ENCODE measurements at regions not wholly inside any gene's neighbourhood (a gene's known extent, or its start where the extent isn't known, plus 50 kb on each side); places are given as distances from the start of the nearest gene placed in this dataset.

DNA sequence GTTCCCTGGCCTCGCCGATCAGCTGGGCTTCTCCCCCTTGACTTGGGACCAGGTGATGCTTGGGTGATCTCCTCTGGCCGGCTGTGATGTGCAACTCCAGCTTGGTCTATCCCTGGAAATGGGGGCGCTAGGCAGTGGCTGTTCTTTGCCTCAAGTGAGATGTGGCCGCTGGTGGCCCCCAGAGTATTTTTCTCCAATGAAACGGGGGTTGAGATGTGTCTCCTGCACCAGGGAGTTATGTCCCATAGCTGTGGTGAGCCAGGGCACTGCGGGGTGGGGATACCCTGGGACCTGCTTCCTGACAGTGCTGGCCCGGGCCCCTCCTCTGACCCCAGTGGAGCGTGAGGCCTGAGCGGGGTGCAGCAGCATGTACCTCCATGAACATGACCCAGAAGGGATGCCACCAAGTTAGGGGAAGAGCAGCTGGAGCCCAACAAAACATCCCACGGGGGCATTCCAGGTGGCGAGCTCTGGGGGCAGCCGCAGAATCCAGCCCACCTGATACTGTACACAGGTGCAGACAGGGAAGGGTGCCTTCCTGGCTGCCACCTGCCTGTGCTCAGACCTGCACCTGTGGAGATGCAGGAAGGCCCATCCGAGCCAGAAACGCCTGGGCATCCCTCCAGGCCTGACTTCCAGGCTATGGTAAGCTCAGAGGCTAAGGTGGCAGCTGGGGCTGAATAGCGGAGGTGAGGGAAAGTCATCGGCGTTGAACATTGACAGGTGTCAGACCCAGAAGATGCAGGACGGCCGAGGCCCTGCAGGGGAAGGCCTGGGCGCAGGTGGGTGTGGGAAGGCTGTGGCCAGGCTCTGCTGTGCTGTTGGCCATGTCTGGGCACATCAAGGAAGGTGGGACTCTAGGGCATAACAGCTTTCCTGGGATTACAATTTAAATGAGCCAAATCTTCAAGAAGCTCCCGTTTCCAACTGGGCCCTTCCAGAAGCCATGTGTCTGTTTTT, 97.3 kb downstream of the CTTN start:
- H2BK15ac ChIP-seq (ENCODE audit: low read depth, low read length) = no peak overlapping the region
- H3K79me2 ChIP-seq (ENCODE audit: insufficient read depth, low read length) = no peaks in the 10 kb centered on the region
- no peak overlapping the region for H3K4ac ChIP-seq (ENCODE audit: low read depth, low read length)
- H3K4me2 ChIP-seq (ENCODE audit: insufficient read depth, insufficient read length, low read length) = no peak overlapping the region
- no peaks in the 10 kb centered on the region for H3K4me1 ChIP-seq (ENCODE audit: insufficient read depth, low read length)
- no peaks in the 10 kb centered on the region for H3K27me3 ChIP-seq (ENCODE audit: insufficient read depth, low read length)
- H4K91ac ChIP-seq (ENCODE audit: insufficient read length, low read depth, low read length) = no peak overlapping the region
- Mint-ChIP-seq H3K4me3 (no peak overlapping the region; a peak in 1 of 5 replicates), H3K36me3 (ENCODE audit: insufficient read depth in 1 of 3, low read depth in 3 of 3) (peaks cover 11 to 36% (median 18%) of the 10 kb centered on the region in 3 experiments), H3K9me3 (peaks cover 8 to 10% of the 10 kb centered on the region in 2 experiments), H3K27ac (peak overlapping the region in 2 of 3 experiments; percentile 79; a peak in 2 of 7 replicates), H3K27me3 (ENCODE audit: low read depth) (no peaks in the 10 kb centered on the region), H3K4me1 (peaks cover 7 to 13% of the 10 kb centered on the region in 2 experiments)
- no peak overlapping the region for H3K18ac ChIP-seq (ENCODE audit: insufficient read length, low read depth, low read length)
- H3K9ac ChIP-seq (ENCODE audit: extremely low read depth, insufficient read length, low read length) = no peak overlapping the region
- no peak overlapping the region for H2AK5ac ChIP-seq (ENCODE audit: insufficient read length, low read length)
- H3T11ph ChIP-seq (ENCODE audit: low read length) = no peak overlapping the region
- no peaks in the 10 kb centered on the region for H3K79me1 ChIP-seq (ENCODE audit: insufficient read depth, low read depth, low read length, poor library complexity, severe bottlenecking)
- WGBS (ENCODE audit: extremely low coverage, insufficient read length, low lambda C conversion rate) = no CpG with 5 or more reads among the region's 22 CpGs
- no peak overlapping the region for H2BK12ac ChIP-seq (ENCODE audit: insufficient read length, low read depth, low read length)
- H2BK5ac ChIP-seq (ENCODE audit: insufficient read length, low read length) = no peak overlapping the region
- no peak overlapping the region for H2AFZ ChIP-seq (ENCODE audit: low read length)
- H3K14ac ChIP-seq (ENCODE audit: insufficient read depth, low read length) = no peak overlapping the region; the same call in 1 of the 2 replicates
- H2BK120ac ChIP-seq (ENCODE audit: low read depth, low read length, poor library complexity, severe bottlenecking) = no peak overlapping the region
- no peak overlapping the region for H3K56ac ChIP-seq (ENCODE audit: insufficient read length, low read depth, low read length)
- H2BK20ac ChIP-seq (ENCODE audit: low read depth, low read length, poor library complexity, severe bottlenecking) = no peak overlapping the region
- H4K8ac ChIP-seq (replicated peaks; ENCODE audit: insufficient read length, low read depth, low read length) = no peak overlapping the region
- no peak overlapping the region for H3K23ac ChIP-seq (ENCODE audit: insufficient read length, low read depth, low read length)
- no peak overlapping the region for H4K5ac ChIP-seq (ENCODE audit: insufficient read length, low read depth, low read length)
- no peak for DNase-seq
- H3K27ac ChIP-seq (ENCODE audit: insufficient read length, low read depth, low read length) = no peak overlapping the region
- no peaks in the 10 kb centered on the region for H4K20me1 ChIP-seq (ENCODE audit: control insufficient read depth, insufficient read depth, insufficient read length)
- peaks cover 6% of the 10 kb centered on the region for H3K9me3 ChIP-seq (ENCODE audit: control insufficient read depth, low read depth, low read length)
- no peaks in the 10 kb centered on the region for H3K23me2 ChIP-seq (ENCODE audit: insufficient read length, low read depth, low read length, poor library complexity, severe bottlenecking)
- TF ChIP-seq, protein P1, sequence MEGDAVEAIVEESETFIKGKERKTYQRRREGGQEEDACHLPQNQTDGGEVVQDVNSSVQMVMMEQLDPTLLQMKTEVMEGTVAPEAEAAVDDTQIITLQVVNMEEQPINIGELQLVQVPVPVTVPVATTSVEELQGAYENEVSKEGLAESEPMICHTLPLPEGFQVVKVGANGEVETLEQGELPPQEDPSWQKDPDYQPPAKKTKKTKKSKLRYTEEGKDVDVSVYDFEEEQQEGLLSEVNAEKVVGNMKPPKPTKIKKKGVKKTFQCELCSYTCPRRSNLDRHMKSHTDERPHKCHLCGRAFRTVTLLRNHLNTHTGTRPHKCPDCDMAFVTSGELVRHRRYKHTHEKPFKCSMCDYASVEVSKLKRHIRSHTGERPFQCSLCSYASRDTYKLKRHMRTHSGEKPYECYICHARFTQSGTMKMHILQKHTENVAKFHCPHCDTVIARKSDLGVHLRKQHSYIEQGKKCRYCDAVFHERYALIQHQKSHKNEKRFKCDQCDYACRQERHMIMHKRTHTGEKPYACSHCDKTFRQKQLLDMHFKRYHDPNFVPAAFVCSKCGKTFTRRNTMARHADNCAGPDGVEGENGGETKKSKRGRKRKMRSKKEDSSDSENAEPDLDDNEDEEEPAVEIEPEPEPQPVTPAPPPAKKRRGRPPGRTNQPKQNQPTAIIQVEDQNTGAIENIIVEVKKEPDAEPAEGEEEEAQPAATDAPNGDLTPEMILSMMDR (conservative IDR thresholded peaks at IDR 0.05) = no peak
